ENCODE measurements at regions not wholly inside any gene's neighbourhood (a gene's known extent, or its start where the extent isn't known, plus 50 kb on each side); places are given as distances from the start of the nearest gene placed in this dataset.
A peak's percentile ranks its signal among the peaks of the same experiment; 100 is the strongest.

- ChIA-PET POLR2A (no interaction called here), CTCF (no interaction called here)
- no peak for DNase-seq (ENCODE audit: extremely low spot score)
- no peak for TF ChIP-seq CTCF (IDR thresholded peaks at IDR 0.05; ENCODE audit: control extremely low read depth, extremely low read depth, low read depth, missing control alignments)
These were observed 266.9 kb upstream of the CITED2 start for GRCh38 chr6:139641376-139641775.

GRCh38 chr6:139640921-139641320 lies 266.5 kb upstream of the CITED2 start:
- TF ChIP-seq CTCF (IDR thresholded peaks at IDR 0.05; ENCODE audit: control extremely low read depth, extremely low read depth, low read depth, missing control alignments), result no peak
- no peak for DNase-seq (ENCODE audit: extremely low spot score)
- ChIA-PET CTCF (interaction anchor here (0.8 kb wide), 1 partner anchor 12 kb away, joined by 4 read pairs; no protein-coding TSS in a partner anchor), POLR2A (no interaction called here)

GRCh38 chr6:139640448-139640847 lies 266.0 kb upstream of the CITED2 start:
- CTCF ChIA-PET, result interaction anchor here (0.8 kb wide), 1 partner anchor 11 kb away, joined by 4 read pairs; no protein-coding TSS in a partner anchor
- no peak for TF ChIP-seq CTCF (IDR thresholded peaks at IDR 0.05; ENCODE audit: control extremely low read depth, extremely low read depth, low read depth, missing control alignments)
- DNase-seq (ENCODE audit: extremely low spot score), result peak; percentile 32
- POLR2A ChIA-PET, result no interaction called here

GRCh38 chr6:139639507-139639906 lies 265.1 kb upstream of the CITED2 start:
- no peak for TF ChIP-seq CTCF (IDR thresholded peaks at IDR 0.05; ENCODE audit: control extremely low read depth, extremely low read depth, low read depth, missing control alignments)
- POLR2A ChIA-PET, result no interaction called here
- DNase-seq (ENCODE audit: extremely low spot score), result no peak
- CTCF ChIA-PET, result no interaction called here

- CTCF ChIA-PET, result no interaction called here
- POLR2A ChIA-PET, result no interaction called here
- TF ChIP-seq CTCF (IDR thresholded peaks at IDR 0.05; ENCODE audit: control extremely low read depth, extremely low read depth, low read depth, missing control alignments), result no peak
- no peak for DNase-seq (ENCODE audit: extremely low spot score)
These were observed 263.9 kb upstream of the CITED2 start for GRCh38 chr6:139638179-139638941.

- TF ChIP-seq CTCF (IDR thresholded peaks at IDR 0.05; ENCODE audit: control extremely low read depth, extremely low read depth, low read depth, missing control alignments), result no peak
- POLR2A ChIA-PET, result no interaction called here
- CTCF ChIA-PET, result no interaction called here
- no peak for DNase-seq (ENCODE audit: extremely low spot score)
These were observed 263.3 kb upstream of the CITED2 start for GRCh38 chr6:139637766-139638165.
